Mesodermal cell (in vitro differentiated cells): ENCODE measurements at regions not wholly inside any gene's neighbourhood (a gene's known extent, or its start where the extent isn't known, plus 50 kb on each side); places are given as distances from the start of the nearest gene placed in this dataset.

Experiments
- H3K27ac ChIP-seq: 2 replicates; pipeline ENCODE4 v1.7.0; 2013; ENCODE audit warnings: mild to moderate bottlenecking, low read depth, low read length, moderate library complexity; ENCODE audit not compliant: severe bottlenecking
- H3K36me3 ChIP-seq: 2 replicates; pipeline ENCODE4 v1.7.1; 2013; ENCODE audit warnings: mild to moderate bottlenecking, low read length, moderate library complexity; ENCODE audit not compliant: control insufficient read depth, insufficient read depth
- H3K4me1 ChIP-seq: one replicate; pipeline ENCODE4 v1.7.1; 2013; ENCODE audit warnings: mild to moderate bottlenecking, low read length; ENCODE audit not compliant: insufficient read depth, control insufficient read depth, poor library complexity, severe bottlenecking
- H3K4me3 ChIP-seq: 2 replicates; pipeline ENCODE4 v1.7.0; 2013; ENCODE audit warnings: low read length, control low read depth, mild to moderate bottlenecking; ENCODE audit not compliant: insufficient read depth, poor library complexity, severe bottlenecking; ENCODE audit errors: extremely low read depth
- H3K9me3 ChIP-seq: 2 replicates; pipeline ENCODE4 v1.7.1; 2013; ENCODE audit warnings: mild to moderate bottlenecking, low read length, moderate library complexity; ENCODE audit not compliant: control insufficient read depth
- WGBS, 2 experiments: methylation state at CpG; one replicate each; pipeline ENCODE4 v1.1.5; 2013; ENCODE audit warnings: missing lambda C conversion rate in 2 of 2; ENCODE audit not compliant: insufficient coverage in 2 of 2; 5-methylcytosine and 5-hydroxymethylcytosine counted together

- Histone ChIP-seq H3K9me3 (no peaks in the 10 kb centered on the region), H3K4me1 (peaks cover 6% of the 10 kb centered on the region), H3K27ac (no peak overlapping the region), H3K36me3 (no peaks in the 10 kb centered on the region), H3K4me3 (no peak overlapping the region)
- 83% methylated on average over 1 of the region's 1 CpG; no CpG with 5 or more reads in 1 of the 2 experiments for WGBS, 2 experiments
These were observed 537.1 kb upstream of the LRRC4C start for GRCh38 chr11:41996533-41996932.

GRCh38 chr11:41997844-41998401 is 538.5 kb upstream of the LRRC4C start:
- no peak overlapping the region for H3K27ac ChIP-seq
- WGBS, 2 experiments: 100% methylated on average over 3 of the region's 5 CpGs
- peaks cover 6% of the 10 kb centered on the region for H3K4me1 ChIP-seq
- no peaks in the 10 kb centered on the region for H3K36me3 ChIP-seq
- H3K9me3 ChIP-seq: no peaks in the 10 kb centered on the region
- H3K4me3 ChIP-seq: no peak overlapping the region

GRCh38 chr11:41999066-41999465 is 539.6 kb upstream of the LRRC4C start:
- Histone ChIP-seq H3K4me1 (peaks cover 6% of the 10 kb centered on the region), H3K27ac (no peak overlapping the region), H3K36me3 (no peaks in the 10 kb centered on the region), H3K9me3 (no peaks in the 10 kb centered on the region), H3K4me3 (no peak overlapping the region)

GRCh38 chr11:42003801-42004200 is 544.3 kb upstream of the LRRC4C start:
- no peaks in the 10 kb centered on the region for H3K36me3 ChIP-seq
- H3K4me1 ChIP-seq: no peaks in the 10 kb centered on the region
- 83% methylated on average over 2 of the region's 2 CpGs; no CpG with 5 or more reads in 1 of the 2 experiments for whole genome bisulfite sequencing, 2 experiments
- H3K4me3 ChIP-seq: no peak overlapping the region
- H3K27ac ChIP-seq: no peak overlapping the region
- H3K9me3 ChIP-seq: no peaks in the 10 kb centered on the region

- H3K4me1 ChIP-seq: no peaks in the 10 kb centered on the region
- H3K36me3 ChIP-seq: no peaks in the 10 kb centered on the region
- no peak overlapping the region for H3K4me3 ChIP-seq
- H3K9me3 ChIP-seq: no peaks in the 10 kb centered on the region
- H3K27ac ChIP-seq: no peak overlapping the region
- no CpG with 5 or more reads among the region's 1 CpG for WGBS, 2 experiments
These were observed 547.3 kb upstream of the LRRC4C start for GRCh38 chr11:42006766-42007165.

- H3K27ac ChIP-seq: no peak overlapping the region
- WGBS, 2 experiments: 80 to 100% methylated on average over 1 of the region's 3 CpGs
- H3K4me3 ChIP-seq: no peak overlapping the region
- H3K4me1 ChIP-seq: no peaks in the 10 kb centered on the region
- H3K36me3 ChIP-seq: no peaks in the 10 kb centered on the region
- H3K9me3 ChIP-seq: no peaks in the 10 kb centered on the region
These were observed 552.8 kb upstream of the LRRC4C start for GRCh38 chr11:42012271-42012670.

- Histone ChIP-seq H3K9me3 (no peaks in the 10 kb centered on the region), H3K4me3 (no peak overlapping the region), H3K36me3 (no peaks in the 10 kb centered on the region), H3K27ac (no peak overlapping the region), H3K4me1 (no peaks in the 10 kb centered on the region)
- 91 to 93% methylated on average over 4 to 5 of the region's 6 CpGs for WGBS, 2 experiments
These were observed 554.3 kb upstream of the LRRC4C start for GRCh38 chr11:42013656-42014201.

GRCh38 chr11:42021911-42022310 is 562.5 kb upstream of the LRRC4C start:
- Histone ChIP-seq H3K9me3 (no peaks in the 10 kb centered on the region), H3K27ac (no peak overlapping the region), H3K4me1 (no peaks in the 10 kb centered on the region), H3K36me3 (no peaks in the 10 kb centered on the region), H3K4me3 (no peak overlapping the region)
- no CpG with 5 or more reads among the region's 2 CpGs for WGBS, 2 experiments

GRCh38 chr11:42023267-42023666 is 563.8 kb upstream of the LRRC4C start:
- Histone ChIP-seq H3K27ac (no peak overlapping the region), H3K36me3 (no peaks in the 10 kb centered on the region)

GRCh38 chr11:42025121-42025803 is 565.8 kb upstream of the LRRC4C start:
- Histone ChIP-seq H3K4me1 (no peaks in the 10 kb centered on the region), H3K9me3 (no peaks in the 10 kb centered on the region), H3K36me3 (no peaks in the 10 kb centered on the region), H3K4me3 (no peak overlapping the region), H3K27ac (no peak overlapping the region)
- 88% methylated on average over 1 of the region's 4 CpGs; no CpG with 5 or more reads in 1 of the 2 experiments for WGBS, 2 experiments

More at GRCh38 chr11:42023267-42023666, 563.8 kb upstream of the LRRC4C start:
- Histone ChIP-seq H3K4me3 (no peak overlapping the region), H3K4me1 (no peaks in the 10 kb centered on the region), H3K9me3 (no peaks in the 10 kb centered on the region)

GRCh38 chr11:42034826-42035225 is 575.4 kb upstream of the LRRC4C start:
- H3K36me3 ChIP-seq: no peaks in the 10 kb centered on the region
- no peaks in the 10 kb centered on the region for H3K4me1 ChIP-seq
- no peaks in the 10 kb centered on the region for H3K9me3 ChIP-seq
- H3K27ac ChIP-seq: no peak overlapping the region
- H3K4me3 ChIP-seq: no peak overlapping the region
